Neural cell (in vitro differentiated cells): ENCODE measurements at regions not wholly inside any gene's neighbourhood (a gene's known extent, or its start where the extent isn't known, plus 50 kb on each side); places are given as distances from the start of the nearest gene placed in this dataset.

ENCODE experiments used
- H2AFZ ChIP-seq: fragments of 200-600, 300-800 bp; sonication (generic), shearing (Covaris generic); 2 replicates; pipeline ENCODE4 v1.6.0; 2014; ENCODE audit warnings: low read depth, mild to moderate bottlenecking, antibody characterized with exemption, low read length, moderate library complexity
- H3F3A ChIP-seq: fragments of 200-600 bp; shearing (Covaris generic); 2 replicates; pipeline ENCODE4 v1.6.1; 2016; ENCODE audit warnings: mild to moderate bottlenecking, moderate library complexity, mixed read lengths, antibody characterized with exemption, low read length; ENCODE audit not compliant: insufficient read depth, poor library complexity, severe bottlenecking
- H3K27ac ChIP-seq: fragments of 200-600, 300-800 bp; sonication (generic), shearing (Covaris generic); 2 replicates; pipeline ENCODE4 v1.5.1; 2014; ENCODE audit warnings: mild to moderate bottlenecking, low read length, moderate library complexity
- H3K27me3 ChIP-seq: fragments of 300-800, 200-600 bp; sonication (generic), shearing (Covaris generic); 2 replicates; pipeline ENCODE4 v1.6.0; 2014; ENCODE audit warnings: mild to moderate bottlenecking, low read depth, low read length, moderate library complexity; ENCODE audit not compliant: insufficient read depth
- H3K36me3 ChIP-seq: fragments of 300-800, 200-600 bp; sonication (generic), shearing (Covaris generic); 2 replicates; pipeline ENCODE4 v1.5.1; 2014; ENCODE audit warnings: mild to moderate bottlenecking, antibody characterized with exemption, low read length, moderate library complexity; ENCODE audit not compliant: insufficient read depth
- H3K4me2 ChIP-seq: fragments of 300-800, 200-600 bp; sonication (generic), shearing (Covaris generic); 2 replicates; pipeline ENCODE4 v1.6.0; 2014; ENCODE audit warnings: mild to moderate bottlenecking, low read length
- H3K4me3 ChIP-seq: fragments of 300-800, 200-600 bp; sonication (generic), shearing (Covaris generic); 2 replicates; pipeline ENCODE4 v1.5.1; 2014; ENCODE audit warnings: mild to moderate bottlenecking, low read length, moderate library complexity
- H3K79me2 ChIP-seq: fragments of 200-600 bp; shearing (Covaris generic); replicated peaks from 2 replicates; pipeline ENCODE4 v1.6.0; 2014; ENCODE audit warnings: mild to moderate bottlenecking, low read length, moderate library complexity; ENCODE audit not compliant: insufficient read depth
- H3K9ac ChIP-seq: fragments of 300-800, 200-600 bp; sonication (generic), shearing (Covaris generic); 2 replicates; pipeline ENCODE4 v1.6.1; 2016; ENCODE audit warnings: mild to moderate bottlenecking, low read length, mixed read lengths
- H3K9me2 ChIP-seq: fragments of 200-600 bp; shearing (Covaris generic); 2 replicates; pipeline ENCODE4 v1.6.1; 2016; ENCODE audit warnings: mild to moderate bottlenecking, low read length, mixed read lengths; ENCODE audit not compliant: insufficient read depth
- H3K9me3 ChIP-seq: fragments of 200-600, 300-800 bp; sonication (generic), shearing (Covaris generic); 2 replicates; pipeline ENCODE4 v1.6.1; 2016; ENCODE audit warnings: mild to moderate bottlenecking, mixed run types, low read length, moderate library complexity, mixed read lengths
- H4K20me1 ChIP-seq: fragments of 200-600 bp; shearing (Covaris generic); 2 replicates; pipeline ENCODE4 v1.6.1; 2016; ENCODE audit warnings: mild to moderate bottlenecking, mixed run types; ENCODE audit not compliant: insufficient read depth
- EP300 ChIP-seq: fragments of 450-650 bp; conservative IDR thresholded peaks from 2 replicates; pipeline ENCODE4 v1.6.1; 2014; ENCODE audit warnings: antibody characterized with exemption, mild to moderate bottlenecking, moderate library complexity; ENCODE audit not compliant: poor library complexity, severe bottlenecking
- EZH2 ChIP-seq: fragments of 200-600, 300-800 bp; shearing (Covaris generic), sonication (generic); IDR thresholded peaks from 2 replicates; pipeline ENCODE4 v1.6.1; 2014; ENCODE audit warnings: antibody characterized with exemption, low read length, borderline replicate concordance, mild to moderate bottlenecking; ENCODE audit not compliant: insufficient read depth, poor library complexity, severe bottlenecking
- MXI1 ChIP-seq: fragments of 450-650 bp; conservative IDR thresholded peaks from 2 replicates; pipeline ENCODE4 v1.6.1; 2014; ENCODE audit warnings: antibody characterized with exemption, mild to moderate bottlenecking; ENCODE audit not compliant: poor library complexity, severe bottlenecking
- POLR2AphosphoS5 ChIP-seq: IDR thresholded peaks from 2 replicates; pipeline ENCODE4 v1.6.1; 2012
- RAD21 ChIP-seq: fragments of 450-650 bp; conservative IDR thresholded peaks from 2 replicates; pipeline ENCODE4 v1.6.1; 2014; ENCODE audit warnings: antibody characterized with exemption, mild to moderate bottlenecking, moderate library complexity
- SMC3 ChIP-seq: fragments of 450-650 bp; conservative IDR thresholded peaks from 2 replicates; pipeline ENCODE4 v1.6.1; 2014; ENCODE audit warnings: antibody characterized with exemption, mild to moderate bottlenecking, moderate library complexity; ENCODE audit not compliant: poor library complexity
- TAF1 ChIP-seq: IDR thresholded peaks from 2 replicates; pipeline ENCODE4 v1.6.1; 2012; ENCODE audit warnings: low read depth
- TF ChIP-seq, protein P1 (sequence below): IDR thresholded peaks from 2 replicates; pipeline ENCODE4 v1.6.1; 2012; ENCODE audit warnings: borderline replicate concordance
- TF ChIP-seq, protein P2 (sequence below): fragments of 450-650 bp; IDR thresholded peaks from 2 replicates; pipeline ENCODE4 v1.5.1; 2014; ENCODE audit warnings: antibody characterized with exemption, mild to moderate bottlenecking, moderate library complexity; ENCODE audit not compliant: poor library complexity, severe bottlenecking

DNA sequence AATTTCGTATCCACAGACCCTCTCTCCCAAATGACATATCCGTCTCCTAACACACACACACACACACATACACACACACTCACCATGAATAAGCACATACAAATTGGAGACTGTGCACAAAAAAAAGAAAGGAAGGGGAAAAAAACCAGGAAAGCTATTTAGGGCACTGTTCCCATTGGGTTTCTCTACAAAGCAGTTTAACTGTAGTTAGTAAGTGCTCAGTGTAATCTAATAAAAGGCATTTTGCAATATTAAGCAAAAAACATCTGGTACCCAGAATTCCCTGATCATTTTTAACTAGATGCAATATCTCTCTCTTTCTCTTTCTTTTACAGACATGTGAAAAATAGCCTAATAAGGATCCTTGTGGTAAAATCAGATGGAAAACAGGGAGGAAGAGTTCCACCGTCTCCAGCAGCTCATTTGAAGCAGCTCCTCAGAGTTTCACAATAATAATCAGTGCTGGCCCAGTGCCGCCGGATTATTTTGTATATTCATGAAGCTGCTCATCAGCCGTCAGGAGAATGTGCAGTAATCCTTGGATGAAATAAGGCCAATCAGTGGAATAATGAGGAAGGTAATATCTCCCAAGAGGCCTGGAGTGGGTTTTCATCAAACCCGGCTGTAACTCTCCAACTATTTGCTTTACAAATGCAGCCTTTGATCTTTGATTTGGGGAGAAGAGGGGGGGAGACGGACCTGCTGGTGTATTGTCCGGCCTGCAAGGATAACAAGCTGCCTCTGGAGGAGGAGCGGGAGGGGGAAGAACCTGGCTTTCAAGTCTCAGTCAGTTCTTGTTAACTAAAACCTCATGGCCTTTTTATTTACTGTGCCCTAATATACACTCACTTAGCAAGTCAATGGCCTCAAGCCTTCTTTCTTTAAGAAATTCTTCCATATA, 227.6 kb upstream of the SMIM21 start:
- H3K36me3 ChIP-seq = no peaks in the 10 kb centered on the region
- no peaks in the 10 kb centered on the region for H3F3A ChIP-seq
- no peak overlapping the region for H3K9ac ChIP-seq
- peak overlapping the region; percentile 1 for H3K4me3 ChIP-seq
- H3K4me2 ChIP-seq = peak overlapping the region; percentile 0
- H3K27ac ChIP-seq = peak overlapping the region; percentile 2
- H4K20me1 ChIP-seq = no peaks in the 10 kb centered on the region
- no peak overlapping the region for H2AFZ ChIP-seq
- TF ChIP-seq, protein P1, sequence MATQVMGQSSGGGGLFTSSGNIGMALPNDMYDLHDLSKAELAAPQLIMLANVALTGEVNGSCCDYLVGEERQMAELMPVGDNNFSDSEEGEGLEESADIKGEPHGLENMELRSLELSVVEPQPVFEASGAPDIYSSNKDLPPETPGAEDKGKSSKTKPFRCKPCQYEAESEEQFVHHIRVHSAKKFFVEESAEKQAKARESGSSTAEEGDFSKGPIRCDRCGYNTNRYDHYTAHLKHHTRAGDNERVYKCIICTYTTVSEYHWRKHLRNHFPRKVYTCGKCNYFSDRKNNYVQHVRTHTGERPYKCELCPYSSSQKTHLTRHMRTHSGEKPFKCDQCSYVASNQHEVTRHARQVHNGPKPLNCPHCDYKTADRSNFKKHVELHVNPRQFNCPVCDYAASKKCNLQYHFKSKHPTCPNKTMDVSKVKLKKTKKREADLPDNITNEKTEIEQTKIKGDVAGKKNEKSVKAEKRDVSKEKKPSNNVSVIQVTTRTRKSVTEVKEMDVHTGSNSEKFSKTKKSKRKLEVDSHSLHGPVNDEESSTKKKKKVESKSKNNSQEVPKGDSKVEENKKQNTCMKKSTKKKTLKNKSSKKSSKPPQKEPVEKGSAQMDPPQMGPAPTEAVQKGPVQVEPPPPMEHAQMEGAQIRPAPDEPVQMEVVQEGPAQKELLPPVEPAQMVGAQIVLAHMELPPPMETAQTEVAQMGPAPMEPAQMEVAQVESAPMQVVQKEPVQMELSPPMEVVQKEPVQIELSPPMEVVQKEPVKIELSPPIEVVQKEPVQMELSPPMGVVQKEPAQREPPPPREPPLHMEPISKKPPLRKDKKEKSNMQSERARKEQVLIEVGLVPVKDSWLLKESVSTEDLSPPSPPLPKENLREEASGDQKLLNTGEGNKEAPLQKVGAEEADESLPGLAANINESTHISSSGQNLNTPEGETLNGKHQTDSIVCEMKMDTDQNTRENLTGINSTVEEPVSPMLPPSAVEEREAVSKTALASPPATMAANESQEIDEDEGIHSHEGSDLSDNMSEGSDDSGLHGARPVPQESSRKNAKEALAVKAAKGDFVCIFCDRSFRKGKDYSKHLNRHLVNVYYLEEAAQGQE = no peak
- no peak for TF ChIP-seq SMC3
- TF ChIP-seq, protein P2, sequence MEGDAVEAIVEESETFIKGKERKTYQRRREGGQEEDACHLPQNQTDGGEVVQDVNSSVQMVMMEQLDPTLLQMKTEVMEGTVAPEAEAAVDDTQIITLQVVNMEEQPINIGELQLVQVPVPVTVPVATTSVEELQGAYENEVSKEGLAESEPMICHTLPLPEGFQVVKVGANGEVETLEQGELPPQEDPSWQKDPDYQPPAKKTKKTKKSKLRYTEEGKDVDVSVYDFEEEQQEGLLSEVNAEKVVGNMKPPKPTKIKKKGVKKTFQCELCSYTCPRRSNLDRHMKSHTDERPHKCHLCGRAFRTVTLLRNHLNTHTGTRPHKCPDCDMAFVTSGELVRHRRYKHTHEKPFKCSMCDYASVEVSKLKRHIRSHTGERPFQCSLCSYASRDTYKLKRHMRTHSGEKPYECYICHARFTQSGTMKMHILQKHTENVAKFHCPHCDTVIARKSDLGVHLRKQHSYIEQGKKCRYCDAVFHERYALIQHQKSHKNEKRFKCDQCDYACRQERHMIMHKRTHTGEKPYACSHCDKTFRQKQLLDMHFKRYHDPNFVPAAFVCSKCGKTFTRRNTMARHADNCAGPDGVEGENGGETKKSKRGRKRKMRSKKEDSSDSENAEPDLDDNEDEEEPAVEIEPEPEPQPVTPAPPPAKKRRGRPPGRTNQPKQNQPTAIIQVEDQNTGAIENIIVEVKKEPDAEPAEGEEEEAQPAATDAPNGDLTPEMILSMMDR = no peak
- no peak for TF ChIP-seq POLR2AphosphoS5
- TF ChIP-seq TAF1 = no peak
- TF ChIP-seq EZH2 = no peak
- TF ChIP-seq MXI1 = no peak
- TF ChIP-seq RAD21 = no peak
- TF ChIP-seq EP300 = no peak
- H3K27me3 ChIP-seq = no peaks in the 10 kb centered on the region
- H3K9me3 ChIP-seq = no peaks in the 10 kb centered on the region
- H3K9me2 ChIP-seq = no peaks in the 10 kb centered on the region
- H3K79me2 ChIP-seq = no peaks in the 10 kb centered on the region

DNA sequence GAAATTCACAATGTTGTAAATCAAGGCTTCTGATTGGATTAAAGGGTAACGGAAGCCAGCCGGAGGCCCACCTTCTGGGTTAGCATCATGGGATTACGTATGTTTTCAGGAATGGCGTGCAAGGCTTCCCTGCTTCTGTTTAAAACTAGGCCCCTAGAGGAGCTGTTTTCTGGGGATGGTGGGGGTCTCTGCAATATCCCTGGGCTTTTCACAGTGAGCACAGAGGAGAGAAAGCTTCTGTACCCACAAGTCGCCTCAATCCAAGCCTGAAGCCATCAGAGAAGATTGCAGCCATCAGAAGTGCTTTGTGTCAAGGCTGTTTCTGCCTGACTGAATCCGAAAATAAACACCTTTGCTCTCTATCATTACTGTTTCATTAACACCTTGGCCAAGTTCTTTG, 226.9 kb upstream of the SMIM21 start:
- TF ChIP-seq TAF1 = no peak
- TF ChIP-seq, protein P2 = no peak
- no peak for TF ChIP-seq SMC3
- TF ChIP-seq MXI1 = no peak
- no peak for TF ChIP-seq EZH2
- no peak for TF ChIP-seq POLR2AphosphoS5
- TF ChIP-seq RAD21 = no peak
- Histone ChIP-seq H4K20me1 (no peaks in the 10 kb centered on the region), H3K4me2 (no peak overlapping the region), H3F3A (no peaks in the 10 kb centered on the region), H3K27ac (no peak overlapping the region), H3K36me3 (no peaks in the 10 kb centered on the region), H2AFZ (no peak overlapping the region), H3K27me3 (no peaks in the 10 kb centered on the region), H3K79me2 (no peaks in the 10 kb centered on the region), H3K9me3 (no peaks in the 10 kb centered on the region), H3K9me2 (no peaks in the 10 kb centered on the region), H3K4me3 (peak overlapping the region; percentile 1), H3K9ac (no peak overlapping the region)
